Activated B cell treated with CpG ODN at 0.5 μM for 24 hours (primary cell): ENCODE measurements at regions not wholly inside any gene's neighbourhood (a gene's known extent, or its start where the extent isn't known, plus 50 kb on each side); places are given as distances from the start of the nearest gene placed in this dataset.

Source experiments
- ATAC-seq: fragments of 200-7000 bp; cut with Tn5 transposase; one replicate; pipeline ENCODE4 v1.10.0; 2021; ENCODE audit warnings: low read depth, mild to moderate bottlenecking, moderate library complexity
- CTCF ChIA-PET: fragments of 350-600 bp; sonication (Branson Sonifier 250); formaldehyde crosslinking; loops from one replicate; lab custom pipeline; 2021; ENCODE audit warnings: antibody characterized with exemption; lab: Charles Lee
- POLR2A ChIA-PET: fragments of 350-600 bp; sonication (Branson Sonifier 250); formaldehyde crosslinking; loops from one replicate; lab custom pipeline; 2021; ENCODE audit warnings: antibody characterized with exemption; lab: Charles Lee
- DNase-seq: peaks from one replicate; pipeline ENCODE4 v3.0.0; 2022
- H3K27ac Mint-ChIP-seq: one replicate; pipeline ENCODE4 v1.8.0; 2020; ENCODE audit warnings: mixed read lengths
- H3K27me3 Mint-ChIP-seq: one replicate; pipeline ENCODE4 v1.8.0; 2021; ENCODE audit warnings: mixed read lengths
- H3K36me3 Mint-ChIP-seq: one replicate; pipeline ENCODE4 v1.8.0; 2021; ENCODE audit warnings: low read depth, mixed read lengths
- H3K4me1 Mint-ChIP-seq: one replicate; pipeline ENCODE4 v1.8.0; 2021; ENCODE audit warnings: mixed read lengths
- H3K4me3 Mint-ChIP-seq: one replicate; pipeline ENCODE4 v1.8.0; 2020; ENCODE audit warnings: mild to moderate bottlenecking, mixed read lengths
- H3K9me3 Mint-ChIP-seq: one replicate; pipeline ENCODE4 v1.8.0; 2020; ENCODE audit warnings: mixed read lengths
- intact Hi-C: fragments of 100-400 bp; cut with micrococcal nuclease; formaldehyde crosslinking; loops from one replicate; pipeline ENCODE4 v1.15.1; 2024
- TF ChIP-seq, protein P1 (sequence below): fragments of 200-600 bp; IDR thresholded peaks from one replicate; pipeline ENCODE4 v1.8.0; 2022; ENCODE audit warnings: antibody characterized with exemption, mild to moderate bottlenecking

DNA sequence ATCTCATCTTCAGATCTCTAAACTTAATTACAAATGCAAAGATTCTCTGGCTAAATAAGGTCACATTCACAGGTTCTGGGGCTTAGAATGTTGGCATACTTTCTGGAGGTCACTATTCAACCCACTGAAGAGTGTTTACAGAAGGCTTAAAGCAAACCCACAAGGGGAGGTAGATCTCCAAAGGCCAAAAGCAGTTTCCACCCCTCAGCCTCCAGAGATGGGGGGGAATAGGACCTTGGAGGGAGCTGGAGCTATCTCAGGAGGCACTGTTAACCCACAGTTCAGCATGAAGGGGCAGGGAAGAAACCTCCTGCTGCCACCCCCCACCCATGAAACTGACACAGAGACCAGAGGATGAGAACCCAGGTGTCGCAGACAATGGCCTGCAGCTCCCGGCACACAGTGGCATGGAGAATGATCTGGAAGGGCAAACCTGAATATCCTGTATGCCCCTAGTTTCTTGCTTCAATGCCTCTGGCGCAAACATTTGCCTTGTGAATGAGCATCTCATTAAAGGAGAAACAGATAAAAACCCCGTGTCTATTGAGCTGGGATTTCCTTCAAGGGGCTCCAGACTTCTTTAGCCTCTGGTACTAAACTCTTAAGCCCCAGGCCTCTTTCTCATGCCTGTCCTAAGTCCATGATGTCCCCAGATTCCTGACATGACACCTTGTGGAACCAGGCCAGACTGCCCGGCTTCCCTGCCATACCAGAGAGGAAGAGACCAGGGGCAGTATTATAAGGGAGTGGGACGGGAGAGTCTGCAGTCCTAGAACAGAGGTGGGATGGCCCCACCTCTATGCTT, 103.1 kb upstream of the CDH5 start:
- H3K4me1 Mint-ChIP-seq: no peaks in the 10 kb centered on the region
- no peaks in the 10 kb centered on the region for H3K36me3 Mint-ChIP-seq
- POLR2A ChIA-PET: no interaction called here
- H3K27ac Mint-ChIP-seq: no peak overlapping the region
- H3K4me3 Mint-ChIP-seq: no peak overlapping the region
- peaks cover 37% of the 10 kb centered on the region for H3K27me3 Mint-ChIP-seq
- H3K9me3 Mint-ChIP-seq: no peaks in the 10 kb centered on the region
- CTCF ChIA-PET: no interaction called here
- TF ChIP-seq, protein P1, sequence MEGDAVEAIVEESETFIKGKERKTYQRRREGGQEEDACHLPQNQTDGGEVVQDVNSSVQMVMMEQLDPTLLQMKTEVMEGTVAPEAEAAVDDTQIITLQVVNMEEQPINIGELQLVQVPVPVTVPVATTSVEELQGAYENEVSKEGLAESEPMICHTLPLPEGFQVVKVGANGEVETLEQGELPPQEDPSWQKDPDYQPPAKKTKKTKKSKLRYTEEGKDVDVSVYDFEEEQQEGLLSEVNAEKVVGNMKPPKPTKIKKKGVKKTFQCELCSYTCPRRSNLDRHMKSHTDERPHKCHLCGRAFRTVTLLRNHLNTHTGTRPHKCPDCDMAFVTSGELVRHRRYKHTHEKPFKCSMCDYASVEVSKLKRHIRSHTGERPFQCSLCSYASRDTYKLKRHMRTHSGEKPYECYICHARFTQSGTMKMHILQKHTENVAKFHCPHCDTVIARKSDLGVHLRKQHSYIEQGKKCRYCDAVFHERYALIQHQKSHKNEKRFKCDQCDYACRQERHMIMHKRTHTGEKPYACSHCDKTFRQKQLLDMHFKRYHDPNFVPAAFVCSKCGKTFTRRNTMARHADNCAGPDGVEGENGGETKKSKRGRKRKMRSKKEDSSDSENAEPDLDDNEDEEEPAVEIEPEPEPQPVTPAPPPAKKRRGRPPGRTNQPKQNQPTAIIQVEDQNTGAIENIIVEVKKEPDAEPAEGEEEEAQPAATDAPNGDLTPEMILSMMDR: no peak
- ATAC-seq (no peak), DNase-seq (no peak)
- intact Hi-C loops: no loop called here

DNA sequence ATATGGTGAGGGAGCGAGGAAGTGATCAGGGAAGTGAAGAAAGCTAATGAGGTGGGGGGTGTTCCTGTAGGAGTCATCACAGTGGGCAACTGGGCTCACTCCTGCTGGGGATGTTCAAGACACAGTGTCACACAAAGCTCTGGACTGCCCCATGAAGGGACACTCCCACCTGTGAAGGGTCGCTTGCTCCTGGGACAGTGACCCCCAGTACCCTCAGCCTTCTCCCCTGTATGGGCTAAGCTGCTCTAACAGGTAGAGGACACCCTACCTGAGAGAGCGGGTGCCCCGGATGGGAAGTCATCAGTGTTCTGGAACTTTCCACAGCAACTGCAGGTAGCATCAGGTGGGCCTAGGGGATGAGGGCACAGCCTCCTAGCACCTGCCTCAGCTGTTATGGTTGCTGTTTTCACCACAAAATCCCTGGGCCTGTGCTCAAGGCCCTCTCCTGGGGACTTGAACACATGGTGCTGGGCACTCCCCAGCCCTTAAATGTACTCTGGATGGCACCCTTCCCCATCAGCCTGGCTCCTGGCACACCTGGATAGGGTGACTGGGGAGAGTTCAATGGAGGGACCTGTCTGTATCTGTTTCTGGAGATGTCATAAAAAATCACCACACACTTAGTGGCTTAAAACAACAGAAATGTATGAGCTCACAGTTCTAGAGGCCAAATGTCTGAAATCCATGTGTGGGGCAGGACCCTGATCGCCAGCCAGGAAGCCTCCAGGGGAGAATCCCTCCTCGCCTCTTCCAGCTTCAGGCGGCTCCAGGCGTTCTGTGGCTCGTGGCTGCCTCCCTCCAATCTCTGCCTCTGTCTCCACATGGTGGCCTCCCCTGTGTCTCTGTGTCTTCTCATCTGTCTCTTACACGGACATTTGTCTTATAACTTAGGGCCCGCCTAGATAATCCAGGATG, 104.0 kb upstream of the CDH5 start:
- DNase-seq (no peak), ATAC-seq (no peak)
- Mint-ChIP-seq H3K4me3 (no peak overlapping the region), H3K36me3 (no peaks in the 10 kb centered on the region), H3K27ac (no peak overlapping the region), H3K27me3 (peaks cover 29% of the 10 kb centered on the region), H3K4me1 (no peaks in the 10 kb centered on the region), H3K9me3 (no peaks in the 10 kb centered on the region)
- CTCF ChIA-PET: no interaction called here
- POLR2A ChIA-PET: no interaction called here
- intact Hi-C loops: no loop called here
- TF ChIP-seq, protein P1: no peak

DNA sequence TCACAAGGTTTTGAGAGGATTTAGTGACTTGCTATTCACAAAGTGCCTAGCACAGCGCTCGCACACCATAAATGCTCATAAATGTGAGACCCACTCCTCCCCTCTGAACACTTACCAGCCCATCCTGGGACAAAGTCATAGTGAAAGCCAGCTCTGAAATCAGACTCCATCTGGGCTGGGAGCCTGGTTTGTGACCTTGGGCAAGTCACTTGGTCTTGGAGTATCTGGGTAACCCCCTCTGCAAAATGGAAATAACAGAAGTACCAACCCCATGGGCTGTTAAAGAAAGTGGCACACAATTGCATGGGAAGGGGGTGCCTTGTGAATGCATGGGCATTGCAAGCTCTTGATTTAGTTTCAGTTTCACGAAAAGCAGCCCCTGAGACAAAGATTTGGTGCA, 104.7 kb upstream of the CDH5 start:
- ChIA-PET POLR2A (no interaction called here), CTCF (no interaction called here)
- H3K36me3 Mint-ChIP-seq: no peaks in the 10 kb centered on the region
- ATAC-seq (no peak), DNase-seq (no peak)
- intact Hi-C loops: no loop called here
- no peaks in the 10 kb centered on the region for H3K9me3 Mint-ChIP-seq
- peaks cover 26% of the 10 kb centered on the region for H3K27me3 Mint-ChIP-seq
- H3K27ac Mint-ChIP-seq: no peak overlapping the region
- H3K4me3 Mint-ChIP-seq: no peak overlapping the region
- TF ChIP-seq, protein P1: no peak
- no peaks in the 10 kb centered on the region for H3K4me1 Mint-ChIP-seq

DNA sequence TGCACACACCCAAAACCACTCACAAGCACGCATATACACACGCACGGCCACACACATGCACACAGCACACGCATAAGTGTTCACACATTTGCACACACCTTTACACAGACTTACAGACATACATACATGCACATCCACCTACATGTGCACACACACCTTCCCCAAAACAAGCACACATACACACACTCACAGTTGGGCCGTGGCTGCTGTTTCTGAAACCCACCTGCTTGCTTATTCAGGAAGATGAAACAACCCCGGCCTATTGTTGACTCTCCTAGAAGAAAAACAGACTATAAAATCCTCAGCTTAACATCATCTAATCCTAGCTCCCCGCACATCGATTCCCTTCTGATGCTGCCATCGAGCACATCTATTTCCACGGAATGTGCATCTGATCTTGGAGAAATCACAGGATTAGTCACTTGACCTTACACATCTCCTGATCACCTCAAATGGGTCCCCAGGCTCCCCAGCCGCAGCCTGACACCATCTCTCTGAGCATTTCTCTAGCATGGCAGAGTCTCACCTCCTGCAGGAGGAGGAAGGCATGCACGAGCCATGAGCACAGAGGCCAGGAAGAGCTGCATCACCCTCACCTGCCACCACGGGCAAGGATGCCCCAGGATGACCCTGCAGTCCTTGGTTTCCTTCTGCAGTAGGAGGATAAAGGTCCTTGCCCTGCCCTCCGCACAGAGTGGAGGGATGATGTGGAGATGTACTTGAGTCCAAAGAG, 105.8 kb upstream of the CDH5 start:
- intact Hi-C loops: no loop called here
- no peaks in the 10 kb centered on the region for H3K36me3 Mint-ChIP-seq
- POLR2A ChIA-PET: no interaction called here

More for the DNA sequence above, 105.8 kb upstream of the CDH5 start:
- CTCF ChIA-PET: no interaction called here
- no peak for ATAC-seq
- H3K27ac Mint-ChIP-seq: no peak overlapping the region
- no peaks in the 10 kb centered on the region for H3K9me3 Mint-ChIP-seq
- H3K4me3 Mint-ChIP-seq: no peak overlapping the region
- DNase-seq: no peak
- no peaks in the 10 kb centered on the region for H3K4me1 Mint-ChIP-seq
- peaks cover 17% of the 10 kb centered on the region for H3K27me3 Mint-ChIP-seq
- TF ChIP-seq, protein P1: no peak
